Fibroblast of lung (primary cell): ENCODE measurements at regions not wholly inside any gene's neighbourhood (a gene's known extent, or its start where the extent isn't known, plus 50 kb on each side); places are given as distances from the start of the nearest gene placed in this dataset.

ENCODE experiments used
- DNase-seq, 2 donors: peaks; one replicate each; pipeline versions ENCODE4 v3.0.0 to v3.0.0-alpha.2; 2010; ENCODE audit warnings: low read depth in 2 of 2
- H2AFZ ChIP-seq: 2 replicates; pipeline ENCODE4 v1.5.1; 2012; ENCODE audit warnings: low read length, control low read depth, inconsistent platforms
- H3K27ac ChIP-seq: 2 replicates; pipeline ENCODE4 v1.5.1; 2011; ENCODE audit warnings: low read length, control low read depth; ENCODE audit not compliant: insufficient read depth
- H3K27me3 ChIP-seq: 2 replicates; pipeline ENCODE4 v1.5.1; 2011; ENCODE audit warnings: mild to moderate bottlenecking, low read length; ENCODE audit not compliant: control insufficient read depth, insufficient read depth
- H3K36me3 ChIP-seq: 2 replicates; pipeline ENCODE4 v1.5.1; 2011; ENCODE audit warnings: low read length; ENCODE audit not compliant: control insufficient read depth, insufficient read depth
- H3K4me1 ChIP-seq: 2 replicates; pipeline ENCODE4 v1.5.1; 2011; ENCODE audit warnings: low read length; ENCODE audit not compliant: control insufficient read depth, insufficient read depth; ENCODE audit errors: extremely low read depth
- H3K4me2 ChIP-seq: 2 replicates; pipeline ENCODE4 v1.5.1; 2011; ENCODE audit warnings: low read length, control low read depth; ENCODE audit not compliant: insufficient read depth; ENCODE audit errors: extremely low read depth
- H3K4me3 ChIP-seq, 4 experiments: fragments of 200-600 bp in 1 of 4; sonication (generic) in 1 of 4; replicated peaks in 1 of 4; 2 replicates each; pipeline ENCODE4 v1.5.1; 2011 to 2016; ENCODE audit warnings: low read length in 4 of 4, low read depth in 3 of 4, mild to moderate bottlenecking in 3 of 4, control low read depth in 2 of 4, inconsistent platforms in 1 of 4, mixed read lengths in 1 of 4; ENCODE audit not compliant: insufficient read depth in 1 of 4; ENCODE audit errors: control extremely low read depth in 1 of 4
- H3K79me2 ChIP-seq: 2 replicates; pipeline ENCODE4 v1.5.1; 2012; ENCODE audit warnings: mild to moderate bottlenecking, low read length, inconsistent platforms; ENCODE audit not compliant: control insufficient read depth, insufficient read depth
- H3K9ac ChIP-seq: 2 replicates; pipeline ENCODE4 v1.5.1; 2011; ENCODE audit warnings: mild to moderate bottlenecking, low read length, control low read depth; ENCODE audit not compliant: insufficient read depth
- H3K9me3 ChIP-seq: 2 replicates; pipeline ENCODE4 v1.5.1; 2012; ENCODE audit warnings: low read depth, low read length; ENCODE audit not compliant: control insufficient read depth, insufficient read depth
- H4K20me1 ChIP-seq: 2 replicates; pipeline ENCODE4 v1.5.1; 2011; ENCODE audit warnings: low read length; ENCODE audit not compliant: control insufficient read depth, insufficient read depth; ENCODE audit errors: extremely low read depth
- EZH2 ChIP-seq: IDR thresholded peaks from 2 replicates; pipeline ENCODE4 v1.5.1; 2012; ENCODE audit warnings: low read length, control low read depth, mild to moderate bottlenecking; ENCODE audit errors: missing control alignments
- TF ChIP-seq, protein P1 (sequence below), 2 donors: IDR thresholded peaks in 1 of 2; conservative IDR thresholded peaks in 1 of 2; 1 replicate in 1 of 2; 2 replicates in 1 of 2; pipeline ENCODE4 v1.5.1; 2011 to 2012; ENCODE audit warnings: low read length in 2 of 2, control low read depth in 1 of 2, inconsistent platforms in 1 of 2, low read depth in 1 of 2, mild to moderate bottlenecking in 1 of 2

DNA sequence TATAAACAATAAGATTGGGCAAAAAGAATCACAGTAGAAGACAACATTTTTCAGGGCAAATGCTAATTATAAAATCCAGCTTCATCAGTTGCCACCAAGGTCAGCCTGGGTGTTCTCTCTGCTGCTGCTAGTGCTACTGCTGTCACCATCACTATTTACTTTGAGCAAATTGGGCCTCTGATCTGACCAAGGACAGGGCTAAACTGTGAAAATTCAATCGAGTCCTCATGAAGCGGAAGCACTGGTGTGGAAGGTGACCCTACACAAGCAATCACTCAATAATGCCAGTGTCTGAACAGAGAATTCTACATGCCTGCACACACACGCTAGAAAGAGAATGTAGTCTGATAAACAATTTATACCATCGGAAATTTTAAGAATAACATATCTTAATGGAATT lies 122.9 kb upstream of the TTC29 start:
- H3K36me3 ChIP-seq = no peaks in the 10 kb centered on the region
- TF ChIP-seq, protein P1, sequence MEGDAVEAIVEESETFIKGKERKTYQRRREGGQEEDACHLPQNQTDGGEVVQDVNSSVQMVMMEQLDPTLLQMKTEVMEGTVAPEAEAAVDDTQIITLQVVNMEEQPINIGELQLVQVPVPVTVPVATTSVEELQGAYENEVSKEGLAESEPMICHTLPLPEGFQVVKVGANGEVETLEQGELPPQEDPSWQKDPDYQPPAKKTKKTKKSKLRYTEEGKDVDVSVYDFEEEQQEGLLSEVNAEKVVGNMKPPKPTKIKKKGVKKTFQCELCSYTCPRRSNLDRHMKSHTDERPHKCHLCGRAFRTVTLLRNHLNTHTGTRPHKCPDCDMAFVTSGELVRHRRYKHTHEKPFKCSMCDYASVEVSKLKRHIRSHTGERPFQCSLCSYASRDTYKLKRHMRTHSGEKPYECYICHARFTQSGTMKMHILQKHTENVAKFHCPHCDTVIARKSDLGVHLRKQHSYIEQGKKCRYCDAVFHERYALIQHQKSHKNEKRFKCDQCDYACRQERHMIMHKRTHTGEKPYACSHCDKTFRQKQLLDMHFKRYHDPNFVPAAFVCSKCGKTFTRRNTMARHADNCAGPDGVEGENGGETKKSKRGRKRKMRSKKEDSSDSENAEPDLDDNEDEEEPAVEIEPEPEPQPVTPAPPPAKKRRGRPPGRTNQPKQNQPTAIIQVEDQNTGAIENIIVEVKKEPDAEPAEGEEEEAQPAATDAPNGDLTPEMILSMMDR (conservative IDR thresholded peaks at IDR 0.05 in 1 of 2, IDR thresholded peaks at IDR 0.05 in 1 of 2; ENCODE audit: low read depth in 1 of 2, low read length in 2 of 2) = no peak
- no peak for TF ChIP-seq EZH2
- no peaks in the 10 kb centered on the region for H3K9me3 ChIP-seq
- H4K20me1 ChIP-seq = no peaks in the 10 kb centered on the region
- no peak overlapping the region for H2AFZ ChIP-seq
- H3K79me2 ChIP-seq = no peaks in the 10 kb centered on the region
- H3K4me1 ChIP-seq = no peaks in the 10 kb centered on the region
- H3K4me3 ChIP-seq = no peak overlapping the region
- DNase-seq = no peak
- H3K27ac ChIP-seq = no peak overlapping the region
- H3K4me2 ChIP-seq = no peak overlapping the region
- H3K27me3 ChIP-seq = peaks cover 2% of the 10 kb centered on the region
- no peak overlapping the region for H3K9ac ChIP-seq

GRCh38 chr4:147071209-147071740 lies 125.6 kb upstream of the TTC29 start:
- DNase-seq = no peak
- H3K27me3 ChIP-seq = peaks cover 2% of the 10 kb centered on the region
- H3K4me1 ChIP-seq = no peaks in the 10 kb centered on the region
- no peak overlapping the region for H3K4me2 ChIP-seq
- H2AFZ ChIP-seq = no peak overlapping the region
- H3K27ac ChIP-seq = no peak overlapping the region
- H3K9me3 ChIP-seq = no peaks in the 10 kb centered on the region
- H3K4me3 ChIP-seq = no peak overlapping the region
- H4K20me1 ChIP-seq = no peaks in the 10 kb centered on the region
- no peak for TF ChIP-seq EZH2
- TF ChIP-seq, protein P1 (conservative IDR thresholded peaks at IDR 0.05 in 1 of 2, IDR thresholded peaks at IDR 0.05 in 1 of 2; ENCODE audit: low read depth in 1 of 2, low read length in 2 of 2) = no peak
- H3K36me3 ChIP-seq = no peaks in the 10 kb centered on the region
- no peaks in the 10 kb centered on the region for H3K79me2 ChIP-seq
- no peak overlapping the region for H3K9ac ChIP-seq

- no peaks in the 10 kb centered on the region for H3K79me2 ChIP-seq
- no peak overlapping the region for H3K27ac ChIP-seq
- H3K4me2 ChIP-seq = no peak overlapping the region
- H4K20me1 ChIP-seq = no peaks in the 10 kb centered on the region
- H3K9me3 ChIP-seq = no peaks in the 10 kb centered on the region
- DNase-seq = peak in 1 of 2 donors; percentile 19
- H3K36me3 ChIP-seq = no peaks in the 10 kb centered on the region
- no peak overlapping the region for H3K9ac ChIP-seq
- TF ChIP-seq, protein P1 (conservative IDR thresholded peaks at IDR 0.05 in 1 of 2, IDR thresholded peaks at IDR 0.05 in 1 of 2; ENCODE audit: low read depth in 1 of 2, low read length in 2 of 2) = no peak
- no peak for TF ChIP-seq EZH2
- peaks cover 2% of the 10 kb centered on the region for H3K27me3 ChIP-seq
- H3K4me3 ChIP-seq = no peak overlapping the region
- no peak overlapping the region for H2AFZ ChIP-seq
- no peaks in the 10 kb centered on the region for H3K4me1 ChIP-seq
Observed at GRCh38 chr4:147076179-147076578, 130.5 kb upstream of the TTC29 start.
